ENCODE measurements at regions not wholly inside any gene's neighbourhood (a gene's known extent, or its start where the extent isn't known, plus 50 kb on each side); places are given as distances from the start of the nearest gene placed in this dataset.

GRCh38 chr7:46152696-46153095, 231.6 kb upstream of the IGFBP3 start:
- DNase-seq: no peak
- Mint-ChIP-seq H3K27ac (no peak overlapping the region), H3K27me3 (ENCODE audit: insufficient read depth) (no peaks in the 10 kb centered on the region), H3K36me3 (ENCODE audit: low read depth) (peaks cover 10% of the 10 kb centered on the region), H3K4me3 (no peak overlapping the region), H3K4me1 (ENCODE audit: low read depth) (peaks cover 52% of the 10 kb centered on the region), H3K9me3 (no peaks in the 10 kb centered on the region)
- TF ChIP-seq, protein P1, sequence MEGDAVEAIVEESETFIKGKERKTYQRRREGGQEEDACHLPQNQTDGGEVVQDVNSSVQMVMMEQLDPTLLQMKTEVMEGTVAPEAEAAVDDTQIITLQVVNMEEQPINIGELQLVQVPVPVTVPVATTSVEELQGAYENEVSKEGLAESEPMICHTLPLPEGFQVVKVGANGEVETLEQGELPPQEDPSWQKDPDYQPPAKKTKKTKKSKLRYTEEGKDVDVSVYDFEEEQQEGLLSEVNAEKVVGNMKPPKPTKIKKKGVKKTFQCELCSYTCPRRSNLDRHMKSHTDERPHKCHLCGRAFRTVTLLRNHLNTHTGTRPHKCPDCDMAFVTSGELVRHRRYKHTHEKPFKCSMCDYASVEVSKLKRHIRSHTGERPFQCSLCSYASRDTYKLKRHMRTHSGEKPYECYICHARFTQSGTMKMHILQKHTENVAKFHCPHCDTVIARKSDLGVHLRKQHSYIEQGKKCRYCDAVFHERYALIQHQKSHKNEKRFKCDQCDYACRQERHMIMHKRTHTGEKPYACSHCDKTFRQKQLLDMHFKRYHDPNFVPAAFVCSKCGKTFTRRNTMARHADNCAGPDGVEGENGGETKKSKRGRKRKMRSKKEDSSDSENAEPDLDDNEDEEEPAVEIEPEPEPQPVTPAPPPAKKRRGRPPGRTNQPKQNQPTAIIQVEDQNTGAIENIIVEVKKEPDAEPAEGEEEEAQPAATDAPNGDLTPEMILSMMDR (IDR thresholded peaks at IDR 0.05): peak; percentile 40

DNA sequence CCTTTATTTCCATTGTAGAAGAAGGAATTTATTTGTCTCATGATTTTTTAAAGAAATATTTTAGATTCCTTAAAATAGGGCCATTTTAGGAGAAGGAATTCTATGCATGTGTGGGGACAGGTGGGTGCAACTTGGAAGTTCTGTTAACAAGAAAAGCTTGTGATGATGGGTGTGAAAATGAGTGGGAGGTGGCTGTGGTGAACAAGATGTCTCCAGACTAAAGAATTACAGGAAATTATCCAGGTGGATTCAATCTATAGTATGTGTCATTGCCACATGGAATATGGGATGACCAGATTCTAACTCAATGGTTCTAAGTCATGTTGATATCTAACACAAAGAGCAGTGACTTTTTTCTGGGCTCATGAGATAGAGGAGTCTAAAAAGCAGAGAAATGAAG, 229.6 kb upstream of the IGFBP3 start:
- H3K27ac Mint-ChIP-seq: no peak overlapping the region
- TF ChIP-seq, protein P1 (IDR thresholded peaks at IDR 0.05): no peak
- no peaks in the 10 kb centered on the region for H3K27me3 Mint-ChIP-seq (ENCODE audit: insufficient read depth)
- DNase-seq: no peak
- H3K36me3 Mint-ChIP-seq (ENCODE audit: low read depth): peaks cover 10% of the 10 kb centered on the region
- no peaks in the 10 kb centered on the region for H3K9me3 Mint-ChIP-seq
- no peak overlapping the region for H3K4me3 Mint-ChIP-seq
- peaks cover 72% of the 10 kb centered on the region for H3K4me1 Mint-ChIP-seq (ENCODE audit: low read depth)

GRCh38 chr7:46150202-46150601, 229.1 kb upstream of the IGFBP3 start:
- Mint-ChIP-seq H3K4me1 (ENCODE audit: low read depth) (peaks cover 77% of the 10 kb centered on the region), H3K27me3 (ENCODE audit: insufficient read depth) (no peaks in the 10 kb centered on the region), H3K36me3 (ENCODE audit: low read depth) (peaks cover 10% of the 10 kb centered on the region), H3K27ac (no peak overlapping the region), H3K9me3 (no peaks in the 10 kb centered on the region), H3K4me3 (no peak overlapping the region)
- no peak for DNase-seq
- TF ChIP-seq, protein P1 (IDR thresholded peaks at IDR 0.05): no peak

DNA sequence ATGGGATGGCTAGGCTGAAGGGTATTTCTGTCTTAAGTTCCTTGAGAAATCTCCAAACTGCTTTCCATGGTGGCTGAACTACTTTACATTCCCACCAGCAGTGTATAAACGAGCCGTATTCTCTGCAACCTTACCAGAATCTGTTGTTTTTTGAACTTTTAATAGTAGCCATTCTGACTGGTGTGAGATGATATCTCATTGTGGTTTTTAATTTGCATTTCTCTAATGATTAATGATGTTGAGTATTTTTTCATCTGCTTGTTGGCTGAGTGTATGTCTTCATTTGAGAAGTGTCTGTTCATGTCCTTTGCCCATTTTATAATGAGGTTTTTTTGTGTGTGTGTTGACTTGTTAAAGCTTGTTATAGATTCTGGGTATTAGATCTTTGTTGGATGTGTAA, 226.8 kb upstream of the IGFBP3 start:
- Mint-ChIP-seq H3K27me3 (ENCODE audit: insufficient read depth) (no peaks in the 10 kb centered on the region), H3K27ac (no peak overlapping the region), H3K9me3 (no peaks in the 10 kb centered on the region; the same call in 1 of the 2 replicates), H3K36me3 (ENCODE audit: low read depth) (peaks cover 16% of the 10 kb centered on the region), H3K4me1 (ENCODE audit: low read depth) (peaks cover 88% of the 10 kb centered on the region), H3K4me3 (no peak overlapping the region)
- DNase-seq: no peak
- TF ChIP-seq, protein P1 (IDR thresholded peaks at IDR 0.05): no peak

GRCh38 chr7:46146454-46147255, 225.6 kb upstream of the IGFBP3 start:
- peak overlapping the region; percentile 79 for H3K4me3 Mint-ChIP-seq
- no peaks in the 10 kb centered on the region for H3K27me3 Mint-ChIP-seq (ENCODE audit: insufficient read depth)
- H3K36me3 Mint-ChIP-seq (ENCODE audit: low read depth): peaks cover 19% of the 10 kb centered on the region
- TF ChIP-seq, protein P1 (IDR thresholded peaks at IDR 0.05): no peak
- peaks cover 76% of the 10 kb centered on the region for H3K4me1 Mint-ChIP-seq (ENCODE audit: low read depth)
- peak overlapping the region; percentile 94 for H3K27ac Mint-ChIP-seq
- no peaks in the 10 kb centered on the region; the same call in 1 of the 2 replicates for H3K9me3 Mint-ChIP-seq
- DNase-seq: peak; percentile 87
